ENCODE measurements at regions not wholly inside any gene's neighbourhood (a gene's known extent, or its start where the extent isn't known, plus 50 kb on each side); places are given as distances from the start of the nearest gene placed in this dataset.

DNA sequence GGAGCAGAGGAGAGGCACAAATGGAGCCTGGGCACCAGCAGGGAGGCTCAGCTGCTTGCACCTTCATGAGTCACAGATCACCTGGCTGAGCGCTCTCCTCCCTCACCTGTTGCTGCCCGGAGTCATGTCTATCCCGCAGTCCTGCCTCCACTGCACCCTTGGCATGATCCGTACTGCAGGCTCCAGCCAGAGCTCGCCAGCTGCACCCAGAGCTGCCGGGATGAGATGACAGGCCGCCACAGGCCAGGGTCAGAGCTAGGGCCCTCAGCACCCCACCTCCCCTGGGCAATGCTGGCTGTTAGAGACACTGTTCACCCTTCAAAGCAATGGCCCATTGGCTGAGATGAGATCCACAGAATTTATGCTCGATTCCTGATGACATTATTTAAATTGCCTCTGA lies 702.8 kb downstream of the TBC1D22A start:
- DNase-seq (ENCODE audit: low read depth) = no peak

- no peak for DNase-seq (ENCODE audit: low read depth)
These were observed 700.8 kb downstream of the TBC1D22A start for GRCh38 chr22:47463220-47463619.

- no peak for DNase-seq (ENCODE audit: low read depth)
These were observed 698.4 kb downstream of the TBC1D22A start for GRCh38 chr22:47460861-47461260.

DNA sequence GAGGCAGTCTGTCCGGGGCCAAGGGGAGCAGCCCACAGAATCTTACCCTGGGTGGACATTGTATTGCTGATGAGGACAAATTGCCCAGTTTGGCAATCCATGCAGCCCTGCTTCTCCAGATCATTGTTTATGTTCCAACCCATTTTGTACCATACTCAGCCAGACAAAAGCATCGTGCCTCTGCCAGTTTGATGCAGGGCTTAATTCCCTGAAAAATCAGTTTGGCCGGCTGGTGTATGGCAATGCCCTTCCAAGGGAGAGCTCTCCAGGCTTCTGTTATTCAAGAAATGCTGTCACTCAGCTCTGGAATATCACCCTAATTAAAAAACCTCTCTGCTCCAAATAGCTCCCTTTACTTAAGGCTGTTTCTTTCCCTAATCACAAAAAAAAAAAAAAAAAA lies 697.7 kb downstream of the TBC1D22A start:
- no peak for DNase-seq (ENCODE audit: low read depth)

GRCh38 chr22:47458348-47458747 lies 695.9 kb downstream of the TBC1D22A start:
- DNase-seq (ENCODE audit: low read depth) = no peak

- DNase-seq (ENCODE audit: low read depth) = no peak
These were observed 695.3 kb downstream of the TBC1D22A start for GRCh38 chr22:47457509-47458300.

GRCh38 chr22:47457021-47457420 lies 694.6 kb downstream of the TBC1D22A start:
- no peak for DNase-seq (ENCODE audit: low read depth)

DNA sequence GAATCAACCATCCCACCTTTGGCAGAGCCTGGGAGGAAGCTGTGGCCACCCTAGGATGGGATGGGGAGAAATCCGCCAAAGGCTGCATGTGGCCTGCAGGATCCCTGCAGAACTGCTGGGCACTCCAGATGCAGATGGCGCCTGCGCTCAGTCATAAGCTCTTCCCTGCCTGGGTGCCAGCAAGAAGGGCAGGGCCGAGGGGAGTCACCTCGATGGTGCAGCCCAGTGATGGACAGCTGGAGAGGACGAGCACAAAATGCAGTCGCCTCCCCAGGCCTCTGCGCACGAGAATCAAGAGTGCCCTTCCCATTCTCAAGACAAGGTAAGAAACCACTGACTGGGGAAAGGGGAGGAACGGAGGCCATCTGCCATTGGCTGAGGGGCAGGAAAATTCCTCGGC lies 693.6 kb downstream of the TBC1D22A start:
- DNase-seq (ENCODE audit: low read depth) = no peak

DNA sequence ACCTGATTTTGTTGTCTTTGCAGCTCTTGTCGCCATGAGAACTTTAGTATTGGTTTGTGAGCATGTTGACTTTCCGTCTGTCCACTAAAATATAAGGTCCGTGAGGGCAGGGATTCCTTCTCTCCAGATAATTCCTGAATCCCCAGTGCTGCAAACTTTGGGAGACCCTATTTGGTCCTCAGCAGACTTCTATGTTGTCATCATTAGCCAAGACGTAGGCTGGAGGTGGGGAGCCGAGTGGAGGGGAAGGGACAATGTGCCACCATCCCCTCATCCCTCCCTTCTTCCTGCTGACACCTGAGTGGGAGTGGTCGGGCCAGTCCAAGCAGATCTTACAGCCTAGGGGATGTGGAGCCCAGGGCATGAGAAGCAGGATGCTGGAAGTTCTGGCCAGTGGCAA lies 690.6 kb downstream of the TBC1D22A start:
- DNase-seq (ENCODE audit: low read depth) = no peak

DNA sequence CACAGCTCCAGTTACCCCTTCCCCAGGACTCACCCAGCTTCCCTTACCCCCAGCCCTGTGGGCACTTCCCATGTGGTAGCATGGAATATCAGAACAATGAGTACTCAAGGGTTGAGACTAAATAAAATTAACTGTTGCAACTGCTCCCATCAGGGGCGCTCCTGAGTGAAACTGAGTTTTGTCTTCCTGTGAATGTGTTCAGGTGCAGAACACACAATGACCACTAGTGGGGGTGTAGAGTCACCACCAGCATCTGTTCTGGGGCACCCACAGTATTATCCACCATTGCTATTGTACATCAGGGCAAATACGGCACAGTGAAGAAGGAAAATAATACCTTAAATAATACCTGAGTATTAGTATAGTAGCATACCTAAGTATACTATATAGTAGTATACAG lies 689.7 kb downstream of the TBC1D22A start:
- DNase-seq (ENCODE audit: low read depth) = no peak

GRCh38 chr22:47450876-47451475 lies 688.5 kb downstream of the TBC1D22A start:
- DNase-seq (ENCODE audit: low read depth) = no peak

DNA sequence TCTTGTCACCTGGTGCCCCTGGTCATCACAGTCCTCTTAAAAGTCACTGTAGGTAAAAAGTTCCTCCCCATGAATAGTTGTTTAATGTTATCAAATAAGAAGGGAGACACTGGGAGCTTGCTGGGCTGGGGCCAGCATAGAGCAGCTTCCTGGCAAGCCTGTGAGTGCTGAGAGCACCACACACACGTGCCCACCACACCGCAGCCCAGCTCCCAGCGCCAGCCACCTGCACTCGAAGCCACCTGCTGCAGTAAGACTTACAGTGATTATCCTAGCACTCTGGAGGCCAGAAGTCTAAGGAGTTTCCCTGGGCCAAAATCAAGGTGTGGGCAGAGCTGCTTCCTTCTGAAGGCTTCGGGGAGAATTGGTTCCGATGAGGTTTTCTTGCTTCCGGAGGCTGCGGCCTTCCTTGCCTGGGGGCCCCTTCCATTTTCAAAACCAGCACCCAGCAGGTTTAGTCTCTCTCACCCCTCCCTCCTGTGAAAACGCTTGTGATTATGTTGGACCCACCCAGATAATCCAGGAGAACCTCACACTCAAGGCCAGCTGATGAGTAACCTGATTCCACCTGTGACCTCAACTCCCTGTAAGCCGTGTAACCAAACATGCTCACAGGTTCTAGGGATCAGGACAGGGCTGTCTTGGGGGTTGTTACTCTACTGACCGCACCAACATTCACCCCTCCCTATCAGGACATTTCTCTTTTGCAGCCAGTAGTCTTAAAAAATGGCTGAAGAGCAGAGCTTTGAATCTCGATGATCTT lies 687.2 kb downstream of the TBC1D22A start:
- no peak for DNase-seq (ENCODE audit: low read depth)

GRCh38 chr22:47448231-47449223 lies 686.1 kb downstream of the TBC1D22A start:
- no peak for DNase-seq (ENCODE audit: low read depth)

- no peak for DNase-seq (ENCODE audit: low read depth)
These were observed 684.7 kb downstream of the TBC1D22A start for GRCh38 chr22:47446821-47447810.

GRCh38 chr22:47446331-47446730 lies 683.9 kb downstream of the TBC1D22A start:
- DNase-seq (ENCODE audit: low read depth) = no peak

DNA sequence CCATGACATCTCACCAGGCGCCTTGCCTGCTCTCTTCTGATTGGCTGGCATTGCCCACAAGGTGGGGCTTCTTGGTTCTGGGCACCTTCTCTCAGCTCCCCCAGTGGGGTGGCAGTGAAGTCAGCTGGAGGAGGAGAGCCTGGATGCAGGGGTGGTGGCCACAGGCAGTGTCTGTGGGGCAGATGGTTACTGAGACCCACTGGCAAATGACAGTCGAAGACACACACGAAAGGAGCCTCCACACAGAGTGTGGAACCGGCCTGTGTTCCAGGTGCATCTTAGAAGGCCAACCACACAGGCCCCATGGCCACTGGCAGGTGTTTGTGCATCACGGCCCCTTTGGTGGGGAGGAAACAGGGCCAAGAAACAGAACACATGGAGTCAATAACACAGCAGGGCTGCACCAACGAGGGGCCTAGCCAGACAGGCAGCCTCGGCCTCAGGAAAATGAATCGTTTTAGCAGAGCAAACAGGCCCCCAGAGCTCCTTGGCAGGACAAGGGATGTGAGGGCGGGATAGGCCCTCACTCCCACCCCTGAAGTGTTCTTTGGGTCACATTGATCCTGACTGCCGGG lies 683.4 kb downstream of the TBC1D22A start:
- DNase-seq (ENCODE audit: low read depth) = no peak

GRCh38 chr22:47445212-47445611 lies 682.8 kb downstream of the TBC1D22A start:
- no peak for DNase-seq (ENCODE audit: low read depth)

DNA sequence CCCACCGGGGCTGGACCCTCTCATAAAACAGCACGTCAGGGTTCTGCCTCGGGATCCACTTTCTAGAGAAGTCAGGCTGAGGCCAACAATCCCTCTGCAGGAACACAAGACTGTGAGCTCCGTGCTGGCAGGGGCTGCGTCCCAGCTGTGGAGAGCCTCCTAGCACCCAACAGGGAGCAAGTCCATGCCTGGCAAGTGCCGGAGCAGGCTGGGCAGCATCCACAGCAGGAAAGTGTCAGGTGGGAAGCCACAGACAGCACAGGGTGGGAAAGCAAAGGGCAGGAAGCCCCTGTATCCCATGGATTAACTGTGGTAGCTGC lies 682.3 kb downstream of the TBC1D22A start:
- DNase-seq (ENCODE audit: low read depth) = no peak

GRCh38 chr22:47443836-47444745 lies 681.6 kb downstream of the TBC1D22A start:
- DNase-seq (ENCODE audit: low read depth) = no peak

Measured in HS-5 (cell line).